ENCODE measurements at regions not wholly inside any gene's neighbourhood (a gene's known extent, or its start where the extent isn't known, plus 50 kb on each side); places are given as distances from the start of the nearest gene placed in this dataset.

- H3K27me3 Mint-ChIP-seq (ENCODE audit: low read depth) = peaks cover 43% of the 10 kb centered on the region
- no peaks in the 10 kb centered on the region for H3K9me3 Mint-ChIP-seq
- H3K4me1 Mint-ChIP-seq = no peaks in the 10 kb centered on the region
- H3K36me3 Mint-ChIP-seq = no peaks in the 10 kb centered on the region
- TF ChIP-seq CTCF (IDR thresholded peaks at IDR 0.05; ENCODE audit: unreplicated experiment) = no peak
- H3K27ac Mint-ChIP-seq = no peak overlapping the region
- no peak overlapping the region for H3K4me3 Mint-ChIP-seq
- no peak for DNase-seq (ENCODE audit: low spot score in 2 of 2, unreplicated experiment in 2 of 2)
Observed at GRCh38 chr12:62138527-62138926, 121.7 kb upstream of the USP15 start.

- H3K4me3 Mint-ChIP-seq = no peak overlapping the region
- H3K27me3 Mint-ChIP-seq (ENCODE audit: low read depth) = peaks cover 2% of the 10 kb centered on the region
- DNase-seq (ENCODE audit: low spot score in 2 of 2, unreplicated experiment in 2 of 2) = no peak
- no peaks in the 10 kb centered on the region for H3K4me1 Mint-ChIP-seq
- no peak overlapping the region for H3K27ac Mint-ChIP-seq
- H3K9me3 Mint-ChIP-seq = no peaks in the 10 kb centered on the region
- H3K36me3 Mint-ChIP-seq = no peaks in the 10 kb centered on the region
- no peak for TF ChIP-seq CTCF (IDR thresholded peaks at IDR 0.05; ENCODE audit: unreplicated experiment)
Observed at GRCh38 chr12:62146318-62146717, 113.9 kb upstream of the USP15 start.

- Mint-ChIP-seq H3K36me3 (no peaks in the 10 kb centered on the region), H3K4me1 (no peaks in the 10 kb centered on the region), H3K4me3 (no peak overlapping the region), H3K27me3 (ENCODE audit: low read depth) (peaks cover 26% of the 10 kb centered on the region), H3K9me3 (peaks cover 6% of the 10 kb centered on the region), H3K27ac (no peak overlapping the region)
- no peak for TF ChIP-seq CTCF (IDR thresholded peaks at IDR 0.05; ENCODE audit: unreplicated experiment)
- DNase-seq (ENCODE audit: low spot score in 2 of 2, unreplicated experiment in 2 of 2) = no peak
Observed at GRCh38 chr12:62158013-62158412, 102.2 kb upstream of the USP15 start.

- no peak for TF ChIP-seq CTCF (IDR thresholded peaks at IDR 0.05; ENCODE audit: unreplicated experiment)
- H3K4me1 Mint-ChIP-seq = no peaks in the 10 kb centered on the region
- H3K4me3 Mint-ChIP-seq = no peak overlapping the region
- peaks cover 26% of the 10 kb centered on the region for H3K27me3 Mint-ChIP-seq (ENCODE audit: low read depth)
- H3K9me3 Mint-ChIP-seq = peaks cover 6% of the 10 kb centered on the region
- H3K27ac Mint-ChIP-seq = no peak overlapping the region
- H3K36me3 Mint-ChIP-seq = no peaks in the 10 kb centered on the region
- DNase-seq (ENCODE audit: low spot score in 2 of 2, unreplicated experiment in 2 of 2) = no peak
Observed at GRCh38 chr12:62158461-62159360, 101.5 kb upstream of the USP15 start.

GRCh38 chr12:62162214-62162613, 98.0 kb upstream of the USP15 start:
- Mint-ChIP-seq H3K27ac (no peak overlapping the region), H3K27me3 (ENCODE audit: low read depth) (peaks cover 17% of the 10 kb centered on the region), H3K9me3 (no peaks in the 10 kb centered on the region), H3K36me3 (no peaks in the 10 kb centered on the region), H3K4me1 (no peaks in the 10 kb centered on the region), H3K4me3 (no peak overlapping the region)
- TF ChIP-seq CTCF (IDR thresholded peaks at IDR 0.05; ENCODE audit: unreplicated experiment) = no peak
- no peak for DNase-seq (ENCODE audit: low spot score in 2 of 2, unreplicated experiment in 2 of 2)
